Peyer's patch (tissue), 4 donors: ENCODE measurements at regions not wholly inside any gene's neighbourhood (a gene's known extent, or its start where the extent isn't known, plus 50 kb on each side); places are given as distances from the start of the nearest gene placed in this dataset.

Experiments
- DNase-seq, 3 donors: peaks; one replicate each; pipeline ENCODE4 v3.0.0-alpha.2; 2017 to 2019
- H3K27ac ChIP-seq, 4 donors: fragments of 200-600 bp; sonication (generic); one replicate each; pipeline ENCODE4 v1.5.1; 2016 to 2019
- H3K27me3 ChIP-seq, 2 donors: fragments of 200-600 bp; sonication (generic); one replicate each; pipeline ENCODE4 v1.5.1; 2019
- H3K36me3 ChIP-seq, 3 donors: fragments of 200-600 bp; sonication (generic); one replicate each; pipeline ENCODE4 v1.5.1; 2016 to 2019
- H3K4me1 ChIP-seq, 4 donors: fragments of 200-600 bp; sonication (generic); one replicate each; pipeline ENCODE4 v1.5.1; 2016 to 2019
- H3K4me3 ChIP-seq, 4 donors: fragments of 200-600 bp; sonication (generic); 1 replicate in 3 of 4; 2 replicates in 1 of 4; pipeline ENCODE4 v1.5.1; 2016 to 2019; ENCODE audit warnings: mild to moderate bottlenecking in 1 of 4
- H3K9me3 ChIP-seq, 4 donors: fragments of 200-600 bp; sonication (generic); one replicate each; pipeline ENCODE4 v1.5.1; 2016 to 2019; ENCODE audit warnings: mild to moderate bottlenecking in 1 of 4
- CTCF ChIP-seq, 6 experiments: fragments of 450-650 bp in 4 of 6; fragments of 200-600 bp in 2 of 6; sonication (generic) in 1 of 6; IDR thresholded peaks; one replicate each; pipeline ENCODE4 v1.5.1; 2017 to 2019; ENCODE audit warnings: antibody characterized with exemption in 6 of 6, mild to moderate bottlenecking in 3 of 6, moderate library complexity in 1 of 6
- POLR2A ChIP-seq, 2 donors: fragments of 450-650 bp; IDR thresholded peaks; one replicate each; pipeline ENCODE4 v1.5.1; 2017; ENCODE audit warnings: antibody characterized with exemption in 2 of 2, mild to moderate bottlenecking in 2 of 2, moderate library complexity in 2 of 2

GRCh38 chr5:164376843-164377242 is 871.4 kb downstream of the MAT2B start:
- Histone ChIP-seq H3K4me3 (no peak overlapping the region), H3K36me3 (no peaks in the 10 kb centered on the region), H3K27ac (no peak overlapping the region), H3K9me3 (no peaks in the 10 kb centered on the region), H3K27me3 (no peaks in the 10 kb centered on the region), H3K4me1 (no peaks in the 10 kb centered on the region)
- TF ChIP-seq CTCF (IDR thresholded peaks at IDR 0.05) = no peak
- TF ChIP-seq POLR2A (IDR thresholded peaks at IDR 0.05) = no peak
- no peak for DNase-seq

GRCh38 chr5:164377746-164378145 is 872.3 kb downstream of the MAT2B start:
- Histone ChIP-seq H3K36me3 (no peaks in the 10 kb centered on the region), H3K27me3 (no peaks in the 10 kb centered on the region), H3K27ac (no peak overlapping the region), H3K4me1 (no peaks in the 10 kb centered on the region), H3K4me3 (no peak overlapping the region), H3K9me3 (no peaks in the 10 kb centered on the region)
- TF ChIP-seq CTCF (IDR thresholded peaks at IDR 0.05) (no peak), POLR2A (IDR thresholded peaks at IDR 0.05) (no peak)
- DNase-seq = no peak

GRCh38 chr5:164383662-164384061 is 878.2 kb downstream of the MAT2B start:
- H3K27ac ChIP-seq = no peak overlapping the region

GRCh38 chr5:164392531-164392930 is 887.1 kb downstream of the MAT2B start:
- Histone ChIP-seq H3K4me1 (no peaks in the 10 kb centered on the region), H3K36me3 (no peaks in the 10 kb centered on the region), H3K27me3 (no peaks in the 10 kb centered on the region), H3K4me3 (no peak overlapping the region), H3K9me3 (no peaks in the 10 kb centered on the region), H3K27ac (no peak overlapping the region)
- TF ChIP-seq CTCF (IDR thresholded peaks at IDR 0.05) = no peak
- no peak for TF ChIP-seq POLR2A (IDR thresholded peaks at IDR 0.05)
- DNase-seq = no peak

More at GRCh38 chr5:164383662-164384061, 878.2 kb downstream of the MAT2B start:
- TF ChIP-seq POLR2A (IDR thresholded peaks at IDR 0.05) = no peak
- no peak for TF ChIP-seq CTCF (IDR thresholded peaks at IDR 0.05)
- DNase-seq = no peak
- no peaks in the 10 kb centered on the region for H3K4me1 ChIP-seq
- H3K27me3 ChIP-seq = no peaks in the 10 kb centered on the region
- no peaks in the 10 kb centered on the region for H3K9me3 ChIP-seq
- no peaks in the 10 kb centered on the region for H3K36me3 ChIP-seq
- H3K4me3 ChIP-seq = no peak overlapping the region

GRCh38 chr5:164394686-164395194 is 889.3 kb downstream of the MAT2B start:
- H3K4me1 ChIP-seq = no peaks in the 10 kb centered on the region
- TF ChIP-seq POLR2A (IDR thresholded peaks at IDR 0.05) (no peak), CTCF (IDR thresholded peaks at IDR 0.05) (no peak)
- no peak for DNase-seq

GRCh38 chr5:164412531-164412930 is 907.1 kb downstream of the MAT2B start:
- TF ChIP-seq CTCF (IDR thresholded peaks at IDR 0.05) (no peak), POLR2A (IDR thresholded peaks at IDR 0.05) (no peak)
- Histone ChIP-seq H3K9me3 (no peaks in the 10 kb centered on the region), H3K4me1 (no peaks in the 10 kb centered on the region), H3K4me3 (no peak overlapping the region), H3K27ac (no peak overlapping the region), H3K27me3 (no peaks in the 10 kb centered on the region), H3K36me3 (no peaks in the 10 kb centered on the region)
- no peak for DNase-seq

More at GRCh38 chr5:164394686-164395194, 889.3 kb downstream of the MAT2B start:
- H3K4me3 ChIP-seq = no peak overlapping the region
- H3K27ac ChIP-seq = no peak overlapping the region
- no peaks in the 10 kb centered on the region for H3K9me3 ChIP-seq
- H3K36me3 ChIP-seq = no peaks in the 10 kb centered on the region
- H3K27me3 ChIP-seq = no peaks in the 10 kb centered on the region
